H9 (cell line): ENCODE measurements at regions not wholly inside any gene's neighbourhood (a gene's known extent, or its start where the extent isn't known, plus 50 kb on each side); places are given as distances from the start of the nearest gene placed in this dataset.

ENCODE experiments used
- DNase-seq: peaks from one replicate; pipeline ENCODE4 v3.0.0-alpha.2; 2017
- H2AFZ ChIP-seq: one replicate; pipeline ENCODE4 v1.6.1; 2013; ENCODE audit warnings: mild to moderate bottlenecking, low read length, control low read depth, moderate library complexity
- H2AK5ac ChIP-seq: 2 replicates; pipeline ENCODE4 v1.6.1; 2013; ENCODE audit warnings: low read length, control low read depth, mixed read lengths; ENCODE audit not compliant: insufficient read length
- H2BK120ac ChIP-seq: one replicate; pipeline ENCODE4 v1.6.1; 2013; ENCODE audit warnings: low read depth, mild to moderate bottlenecking, low read length, control low read depth, inconsistent platforms; ENCODE audit not compliant: poor library complexity, severe bottlenecking
- H2BK12ac ChIP-seq: 2 replicates; pipeline ENCODE4 v1.6.1; 2013; ENCODE audit warnings: low read length, control low read depth, mixed read lengths, low read depth; ENCODE audit not compliant: insufficient read length
- H2BK15ac ChIP-seq: 2 replicates; pipeline ENCODE4 v1.6.1; 2013; ENCODE audit warnings: low read depth, low read length, control low read depth
- H2BK20ac ChIP-seq: one replicate; pipeline ENCODE4 v1.6.1; 2013; ENCODE audit warnings: low read depth, mild to moderate bottlenecking, low read length, control low read depth, inconsistent platforms; ENCODE audit not compliant: poor library complexity, severe bottlenecking
- H2BK5ac ChIP-seq: 2 replicates; pipeline ENCODE4 v1.6.1; 2013; ENCODE audit warnings: low read length, control low read depth, mixed read lengths; ENCODE audit not compliant: insufficient read length
- H3K14ac ChIP-seq: 2 replicates; pipeline ENCODE4 v1.6.1; 2013; ENCODE audit warnings: low read length, control low read depth; ENCODE audit not compliant: insufficient read depth
- H3K18ac ChIP-seq: 2 replicates; pipeline ENCODE4 v1.6.1; 2013; ENCODE audit warnings: low read depth, mild to moderate bottlenecking, mixed read lengths, low read length, control low read depth; ENCODE audit not compliant: insufficient read length
- H3K23ac ChIP-seq: 2 replicates; pipeline ENCODE4 v1.6.1; 2013; ENCODE audit warnings: low read length, control low read depth, mixed read lengths, low read depth; ENCODE audit not compliant: insufficient read length
- H3K23me2 ChIP-seq: 2 replicates; pipeline ENCODE4 v1.6.1; 2013; ENCODE audit warnings: low read depth, mild to moderate bottlenecking, mixed read lengths, low read length, control low read depth; ENCODE audit not compliant: insufficient read length, poor library complexity, severe bottlenecking
- H3K27ac ChIP-seq: 2 replicates; pipeline ENCODE4 v1.5.1; 2013; ENCODE audit warnings: low read length, control low read depth, mixed read lengths, low read depth; ENCODE audit not compliant: insufficient read length
- H3K27me3 ChIP-seq: 2 replicates; pipeline ENCODE4 v1.6.1; 2013; ENCODE audit warnings: low read length, control low read depth, inconsistent platforms; ENCODE audit not compliant: insufficient read depth
- H3K4ac ChIP-seq: 2 replicates; pipeline ENCODE4 v1.6.1; 2013; ENCODE audit warnings: low read depth, mild to moderate bottlenecking, control low read depth, inconsistent platforms, low read length, moderate library complexity
- H3K4me1 ChIP-seq: 2 replicates; pipeline ENCODE4 v1.6.1; 2013; ENCODE audit warnings: low read length, control low read depth, inconsistent platforms; ENCODE audit not compliant: insufficient read depth
- H3K4me2 ChIP-seq: 2 replicates; pipeline ENCODE4 v1.6.1; 2013; ENCODE audit warnings: low read length, control low read depth, mixed read lengths; ENCODE audit not compliant: insufficient read length, insufficient read depth
- H3K56ac ChIP-seq: 2 replicates; pipeline ENCODE4 v1.6.1; 2013; ENCODE audit warnings: low read depth, mild to moderate bottlenecking, mixed read lengths, low read length, control low read depth; ENCODE audit not compliant: insufficient read length
- H3K79me1 ChIP-seq: 2 replicates; pipeline ENCODE4 v1.6.1; 2013; ENCODE audit warnings: low read depth, mild to moderate bottlenecking, moderate library complexity, low read length, control low read depth, inconsistent platforms; ENCODE audit not compliant: insufficient read depth, poor library complexity, severe bottlenecking
- H3K79me2 ChIP-seq: 2 replicates; pipeline ENCODE4 v1.6.1; 2013; ENCODE audit warnings: low read length, control low read depth, inconsistent platforms; ENCODE audit not compliant: insufficient read depth
- H3K9ac ChIP-seq: 2 replicates; pipeline ENCODE4 v1.6.1; 2013; ENCODE audit warnings: low read length, control low read depth, mixed read lengths; ENCODE audit not compliant: insufficient read length; ENCODE audit errors: extremely low read depth
- H3K9me3 ChIP-seq: one replicate; pipeline ENCODE4 v1.6.1; 2013; ENCODE audit warnings: low read depth, low read length, inconsistent platforms; ENCODE audit not compliant: control insufficient read depth
- H3T11ph ChIP-seq: one replicate; pipeline ENCODE4 v1.6.1; 2013; ENCODE audit warnings: mild to moderate bottlenecking, low read length, control low read depth, inconsistent platforms
- H4K20me1 ChIP-seq: one replicate; pipeline ENCODE4 v1.6.1; 2013; ENCODE audit not compliant: control insufficient read depth, insufficient read length, insufficient read depth
- H4K5ac ChIP-seq: 2 replicates; pipeline ENCODE4 v1.6.1; 2013; ENCODE audit warnings: low read depth, mild to moderate bottlenecking, mixed read lengths, low read length, control low read depth; ENCODE audit not compliant: insufficient read length
- H4K8ac ChIP-seq: replicated peaks from 2 replicates; pipeline ENCODE4 v1.6.1; 2013; ENCODE audit warnings: low read length, control low read depth, mixed read lengths, low read depth; ENCODE audit not compliant: insufficient read length
- H4K91ac ChIP-seq: 2 replicates; pipeline ENCODE4 v1.6.1; 2013; ENCODE audit warnings: low read depth, mild to moderate bottlenecking, moderate library complexity, mixed read lengths, low read length, control low read depth; ENCODE audit not compliant: insufficient read length
- H3K27ac Mint-ChIP-seq, 3 experiments: 2 replicates in 2 of 3; 3 replicates in 1 of 3; pipeline ENCODE4 v1.8.0; 2020 to 2021; ENCODE audit warnings: mixed read lengths in 3 of 3, mild to moderate bottlenecking in 1 of 3, moderate library complexity in 1 of 3
- H3K27me3 Mint-ChIP-seq: 2 replicates; pipeline ENCODE4 v1.8.0; 2021; ENCODE audit warnings: low read depth, mild to moderate bottlenecking, moderate library complexity, mixed read lengths
- H3K36me3 Mint-ChIP-seq, 3 experiments: 2 replicates in 2 of 3; 3 replicates in 1 of 3; pipeline ENCODE4 v1.8.0; 2020 to 2021; ENCODE audit warnings: low read depth in 3 of 3, mixed read lengths in 3 of 3; ENCODE audit not compliant: insufficient read depth in 1 of 3
- H3K4me1 Mint-ChIP-seq, 2 experiments: 2 replicates each; pipeline ENCODE4 v1.8.0; 2020; ENCODE audit warnings: mixed read lengths in 2 of 2
- H3K4me3 Mint-ChIP-seq, 2 experiments: 2 replicates in 1 of 2; 3 replicates in 1 of 2; pipeline ENCODE4 v1.8.0; 2020 to 2021; ENCODE audit warnings: mild to moderate bottlenecking in 2 of 2, mixed read lengths in 2 of 2, moderate library complexity in 1 of 2
- H3K9me3 Mint-ChIP-seq, 2 experiments: 2 replicates in 1 of 2; 3 replicates in 1 of 2; pipeline ENCODE4 v1.8.0; 2020; ENCODE audit warnings: mild to moderate bottlenecking in 2 of 2, mixed read lengths in 2 of 2, moderate library complexity in 1 of 2
- CTCF ChIP-seq: fragments of 200-600 bp; sonication (generic); conservative IDR thresholded peaks from 3 replicates; pipeline ENCODE4 v1.8.0; 2021; ENCODE audit warnings: antibody characterized with exemption, mild to moderate bottlenecking
- WGBS: extraction: QIAGEN DNeasy Blood & Tissue Kit; methylation state at CpG from one replicate; pipeline ENCODE4 v1.1.7; 2013; ENCODE audit warnings: missing lambda C conversion rate, low lambda C conversion rate, mixed read lengths; ENCODE audit not compliant: insufficient read length; ENCODE audit errors: extremely low coverage; 5-methylcytosine and 5-hydroxymethylcytosine counted together

GRCh38 chr5:2675548-2675947 is 75.9 kb downstream of the IRX2 start:
- H3K4me2 ChIP-seq, result no peak overlapping the region
- peaks cover 8 to 9% of the 10 kb centered on the region in 2 experiments; a peak in 4 of 5 replicates for H3K9me3 Mint-ChIP-seq

More at GRCh38 chr5:2675548-2675947, 75.9 kb downstream of the IRX2 start:
- no peak overlapping the region for H4K91ac ChIP-seq
- H3K4me3 Mint-ChIP-seq, result no peak overlapping the region
- peaks cover 8% of the 10 kb centered on the region for H3K27me3 Mint-ChIP-seq
- no peak overlapping the region for H3K27ac ChIP-seq
- H3K9ac ChIP-seq, result no peak overlapping the region
- no peak overlapping the region for H2AK5ac ChIP-seq
- H2BK120ac ChIP-seq, result no peak overlapping the region
- no peak overlapping the region for H3K23ac ChIP-seq
- no peak overlapping the region for H4K5ac ChIP-seq
- H3K79me1 ChIP-seq, result no peaks in the 10 kb centered on the region
- no peak overlapping the region for H2BK5ac ChIP-seq
- H2BK15ac ChIP-seq, result no peak overlapping the region
- no peak overlapping the region for H2BK20ac ChIP-seq
- WGBS, result no CpG with 5 or more reads among the region's 7 CpGs
- H3K9me3 ChIP-seq, result peaks cover 5% of the 10 kb centered on the region
- no peak overlapping the region for H3K56ac ChIP-seq
- no peak overlapping the region for H3K18ac ChIP-seq
- H3K27ac Mint-ChIP-seq, result no peak overlapping the region
- TF ChIP-seq CTCF, result no peak
- peaks cover 0 to 7% (median 0%) of the 10 kb centered on the region in 3 experiments; a peak in 2 of 7 replicates for H3K36me3 Mint-ChIP-seq
- H3K4me1 Mint-ChIP-seq, result peaks cover 2 to 10% of the 10 kb centered on the region in 2 experiments; a peak in 3 of 4 replicates
- no peak overlapping the region for H3K4ac ChIP-seq
- no peaks in the 10 kb centered on the region for H3K27me3 ChIP-seq
- no peaks in the 10 kb centered on the region for H3K79me2 ChIP-seq
- H4K8ac ChIP-seq, result no peak overlapping the region
- no peak overlapping the region for H3T11ph ChIP-seq
- no peak overlapping the region for H2AFZ ChIP-seq
- H3K23me2 ChIP-seq, result no peaks in the 10 kb centered on the region
- no peaks in the 10 kb centered on the region for H3K4me1 ChIP-seq
- no peak for DNase-seq
- no peaks in the 10 kb centered on the region for H4K20me1 ChIP-seq
- no peak overlapping the region for H3K14ac ChIP-seq
- no peak overlapping the region for H2BK12ac ChIP-seq
